B cell (primary cell): ENCODE measurements at regions not wholly inside any gene's neighbourhood (a gene's known extent, or its start where the extent isn't known, plus 50 kb on each side); places are given as distances from the start of the nearest gene placed in this dataset.

Experiments
- ATAC-seq: fragments of 200-7000 bp; cut with Tn5 transposase; one replicate; pipeline ENCODE4 v1.10.0; 2021; ENCODE audit warnings: low read depth, mild to moderate bottlenecking, moderate number of reproducible peaks, moderate library complexity
- CTCF ChIA-PET: fragments of 350-600 bp; sonication (Branson Sonifier 250); formaldehyde crosslinking; loops from one replicate; lab custom pipeline; 2021; ENCODE audit warnings: antibody characterized with exemption, inconsistent platforms; lab: Charles Lee
- POLR2A ChIA-PET: fragments of 350-600 bp; sonication (Branson Sonifier 250); formaldehyde crosslinking; loops from one replicate; lab custom pipeline; 2021; ENCODE audit warnings: antibody characterized with exemption; lab: Charles Lee
- DNase-seq: peaks from one replicate; pipeline ENCODE4 v3.0.0; 2013
- H2AFZ ChIP-seq: 2 replicates; pipeline ENCODE4 v1.6.1; 2012; ENCODE audit warnings: mild to moderate bottlenecking, low read depth, low read length; ENCODE audit not compliant: insufficient read depth, poor library complexity, severe bottlenecking
- H3K27ac ChIP-seq, 2 donors: 1 replicate in 1 of 2; 2 replicates in 1 of 2; pipeline ENCODE4 v1.5.1; 2012 to 2013; ENCODE audit warnings: low read length in 2 of 2, mild to moderate bottlenecking in 2 of 2, moderate library complexity in 1 of 2
- H3K27me3 ChIP-seq, 4 experiments: fragments of 200-600 bp in 1 of 4; sonication (generic) in 1 of 4; replicated peaks in 1 of 4; 1 replicate in 2 of 4; 2 replicates in 2 of 4; pipeline versions ENCODE4 v1.6.1 to v1.7.0; 2013 to 2016; ENCODE audit warnings: low read length in 3 of 4, mild to moderate bottlenecking in 2 of 4, mixed read lengths in 1 of 4, moderate library complexity in 1 of 4; ENCODE audit not compliant: insufficient read depth in 4 of 4, control insufficient read depth in 3 of 4; ENCODE audit errors: control extremely low read depth in 1 of 4
- H3K36me3 ChIP-seq, 2 experiments: replicated peaks in 1 of 2; 1 replicate in 1 of 2; 2 replicates in 1 of 2; pipeline versions ENCODE4 v1.6.1 to v1.7.1; 2013; ENCODE audit warnings: low read length in 1 of 2; ENCODE audit not compliant: insufficient read depth in 2 of 2, control insufficient read depth in 1 of 2; ENCODE audit errors: control extremely low read depth in 1 of 2, extremely low read depth in 1 of 2
- H3K4me1 ChIP-seq, 2 donors: fragments of 200-600 bp in 1 of 2; sonication (generic) in 1 of 2; 1 replicate in 1 of 2; 2 replicates in 1 of 2; pipeline versions ENCODE4 v1.5.1 to v1.6.1; 2013 to 2017; ENCODE audit warnings: low read length in 2 of 2; ENCODE audit not compliant: control insufficient read depth in 2 of 2, insufficient read depth in 2 of 2
- H3K4me2 ChIP-seq: replicated peaks from 2 replicates; pipeline ENCODE3; 2012; ENCODE audit warnings: mild to moderate bottlenecking, low read depth, low read length; ENCODE audit not compliant: poor library complexity, severe bottlenecking
- H3K4me3 ChIP-seq, 5 experiments: fragments of 200-600 bp in 1 of 5; sonication (generic) in 1 of 5; 1 replicate in 3 of 5; 2 replicates in 2 of 5; pipeline versions ENCODE4 v1.5.1 to v1.7.0; 2011 to 2016; ENCODE audit warnings: low read length in 4 of 5, mild to moderate bottlenecking in 4 of 5, low read depth in 2 of 5, control low read depth in 1 of 5, moderate library complexity in 1 of 5; ENCODE audit not compliant: insufficient read depth in 1 of 5; ENCODE audit errors: control extremely low read depth in 1 of 5, extremely low read depth in 1 of 5
- H3K79me2 ChIP-seq: fragments of 200-600 bp; sonication (generic); one replicate; pipeline ENCODE4 v1.6.0; 2016; ENCODE audit warnings: low read length; ENCODE audit not compliant: control insufficient read depth, insufficient read depth
- H3K9ac ChIP-seq: fragments of 200-600 bp; sonication (generic); 2 replicates; pipeline ENCODE4 v1.6.1; 2017; ENCODE audit warnings: mild to moderate bottlenecking, low read length, moderate library complexity
- H3K9me3 ChIP-seq, 3 donors: one replicate each; pipeline versions ENCODE4 v1.6.1 to v1.7.1; 2013; ENCODE audit warnings: low read length in 2 of 3; ENCODE audit not compliant: control insufficient read depth in 2 of 3, insufficient read depth in 1 of 3; ENCODE audit errors: control extremely low read depth in 1 of 3
- H4K20me1 ChIP-seq: 2 replicates; pipeline ENCODE4 v1.6.0; 2012; ENCODE audit warnings: mild to moderate bottlenecking, low read length; ENCODE audit not compliant: insufficient read depth, control insufficient read depth, poor library complexity, severe bottlenecking
- H3K27ac Mint-ChIP-seq: one replicate; pipeline ENCODE4 v1.8.0; 2021; ENCODE audit warnings: mixed read lengths
- H3K27me3 Mint-ChIP-seq: one replicate; pipeline ENCODE4 v1.8.0; 2021; ENCODE audit warnings: mixed read lengths
- H3K4me1 Mint-ChIP-seq: one replicate; pipeline ENCODE4 v1.8.0; 2021; ENCODE audit warnings: mixed read lengths
- H3K4me3 Mint-ChIP-seq: one replicate; pipeline ENCODE4 v1.8.0; 2021; ENCODE audit warnings: mixed read lengths
- H3K9me3 Mint-ChIP-seq: one replicate; pipeline ENCODE4 v1.8.0; 2022; ENCODE audit warnings: mixed read lengths; ENCODE audit not compliant: insufficient read depth
- CTCF ChIP-seq: fragments of 200-600 bp; IDR thresholded peaks from one replicate; pipeline ENCODE4 v1.8.0; 2022; ENCODE audit warnings: antibody characterized with exemption, mild to moderate bottlenecking
- EZH2 ChIP-seq: IDR thresholded peaks from 2 replicates; pipeline ENCODE4 v1.6.1; 2012; ENCODE audit warnings: borderline replicate concordance, low read depth, mild to moderate bottlenecking, moderate library complexity, low read length; ENCODE audit not compliant: insufficient read depth, poor library complexity, severe bottlenecking
- WGBS: methylation state at CpG from one replicate; pipeline ENCODE4 v1.1.5; 2013; ENCODE audit warnings: missing lambda C conversion rate; ENCODE audit not compliant: insufficient coverage; 5-methylcytosine and 5-hydroxymethylcytosine counted together
- intact Hi-C: fragments of 100-400 bp; cut with micrococcal nuclease; formaldehyde crosslinking; loops from one replicate; pipeline ENCODE4 v1.10.0; 2022

DNA sequence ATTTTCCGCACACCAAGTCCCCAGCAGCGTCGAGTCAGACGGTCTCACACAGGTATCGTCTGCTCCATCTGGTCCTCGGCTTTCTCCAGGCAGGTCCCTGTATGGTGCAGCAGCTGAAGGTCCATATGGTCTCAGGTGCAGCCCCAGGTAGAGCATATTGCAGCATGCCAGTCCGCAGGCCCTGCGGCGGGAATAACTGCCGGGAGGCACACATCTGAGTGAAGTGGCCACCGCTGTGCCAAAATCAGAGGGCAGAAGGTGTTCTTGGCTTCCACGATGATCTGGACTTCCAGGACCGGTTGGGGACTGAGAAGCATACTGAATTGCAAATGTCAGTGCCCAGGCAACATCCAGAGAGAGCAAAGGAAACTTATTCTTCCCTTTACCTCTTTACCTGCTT lies 320.3 kb downstream of the RNF144A start:
- no peak for ATAC-seq
- intact Hi-C loops, result no loop called here
- TF ChIP-seq EZH2 (no peak), CTCF (no peak)
- WGBS, result 94% methylated on average over 13 of the region's 13 CpGs
- H4K20me1 ChIP-seq, result no peaks in the 10 kb centered on the region
- DNase-seq, result no peak
- no peaks in the 10 kb centered on the region for H3K79me2 ChIP-seq
- no peaks in the 10 kb centered on the region for H3K9me3 Mint-ChIP-seq
- CTCF ChIA-PET, result no interaction called here
- no peaks in the 10 kb centered on the region for H3K27me3 ChIP-seq
- peaks cover 4% of the 10 kb centered on the region for H3K27me3 Mint-ChIP-seq
- H3K4me3 ChIP-seq, result no peak overlapping the region
- POLR2A ChIA-PET, result no interaction called here
- H3K36me3 ChIP-seq, result no peaks in the 10 kb centered on the region
- no peak overlapping the region for H3K27ac ChIP-seq
- H3K4me2 ChIP-seq, result no peak overlapping the region
- no peak overlapping the region for H3K27ac Mint-ChIP-seq
- H3K4me1 Mint-ChIP-seq, result peaks cover 3% of the 10 kb centered on the region
- no peaks in the 10 kb centered on the region for H3K4me1 ChIP-seq
- no peaks in the 10 kb centered on the region for H3K9me3 ChIP-seq
- H2AFZ ChIP-seq, result no peak overlapping the region
- no peak overlapping the region for H3K9ac ChIP-seq
- H3K4me3 Mint-ChIP-seq, result no peak overlapping the region

GRCh38 chr2:7239078-7239477 lies 321.9 kb downstream of the RNF144A start:
- Histone ChIP-seq H3K79me2 (no peaks in the 10 kb centered on the region), H3K4me2 (no peak overlapping the region), H3K36me3 (no peaks in the 10 kb centered on the region), H3K9ac (no peak overlapping the region), H3K9me3 (no peaks in the 10 kb centered on the region), H2AFZ (no peak overlapping the region), H3K4me3 (no peak overlapping the region), H3K27me3 (no peaks in the 10 kb centered on the region), H4K20me1 (no peaks in the 10 kb centered on the region), H3K27ac (no peak overlapping the region), H3K4me1 (no peaks in the 10 kb centered on the region)
- no peak for ATAC-seq
- TF ChIP-seq EZH2 (no peak), CTCF (no peak)
- intact Hi-C loops, result no loop called here
- H3K4me3 Mint-ChIP-seq, result no peak overlapping the region
- DNase-seq, result no peak
- CTCF ChIA-PET, result no interaction called here
- peaks cover 3% of the 10 kb centered on the region for H3K4me1 Mint-ChIP-seq
- POLR2A ChIA-PET, result no interaction called here
- H3K9me3 Mint-ChIP-seq, result no peaks in the 10 kb centered on the region
- H3K27ac Mint-ChIP-seq, result no peak overlapping the region
- H3K27me3 Mint-ChIP-seq, result no peaks in the 10 kb centered on the region
- 100% methylated on average over 1 of the region's 3 CpGs for WGBS
